ENCODE measurements at regions not wholly inside any gene's neighbourhood (a gene's known extent, or its start where the extent isn't known, plus 50 kb on each side); places are given as distances from the start of the nearest gene placed in this dataset.
"Not testable (repeated sequence)": the region's sequence is repeated elsewhere in the genome, so short reads cannot be mapped to it uniquely, and the experiment has no call there.

- H3K4me1 ChIP-seq (ENCODE audit: control insufficient read depth, insufficient read depth, low read length, poor library complexity, severe bottlenecking); H3K36me3 ChIP-seq (ENCODE audit: control insufficient read depth, insufficient read depth, low read length); H3K27me3 ChIP-seq (replicated peaks; ENCODE audit: control insufficient read depth, insufficient read depth, low read length, poor library complexity, severe bottlenecking); H3K9me3 ChIP-seq (ENCODE audit: control insufficient read depth, low read length); DNase-seq; H3K27ac ChIP-seq (ENCODE audit: insufficient read depth, low read length, poor library complexity, severe bottlenecking); H3K4me3 ChIP-seq (ENCODE audit: insufficient read depth, low read depth, low read length, poor library complexity, severe bottlenecking): not testable (repeated sequence)
These were observed 62.8 kb upstream of the SAMD11 start for GRCh38 chr1:860941-861340.

GRCh38 chr1:861714-862113 lies 62.0 kb upstream of the SAMD11 start:
- Histone ChIP-seq H3K27ac (ENCODE audit: insufficient read depth, low read length, poor library complexity, severe bottlenecking) (no peak overlapping the region), H3K4me1 (ENCODE audit: control insufficient read depth, insufficient read depth, low read length, poor library complexity, severe bottlenecking) (peaks cover 8% of the 10 kb centered on the region), H3K27me3 (replicated peaks; ENCODE audit: control insufficient read depth, insufficient read depth, low read length, poor library complexity, severe bottlenecking) (no peaks in the 10 kb centered on the region), H3K9me3 (ENCODE audit: control insufficient read depth, low read length) (no peaks in the 10 kb centered on the region), H3K4me3 (ENCODE audit: insufficient read depth, low read depth, low read length, poor library complexity, severe bottlenecking) (no peak overlapping the region), H3K36me3 (ENCODE audit: control insufficient read depth, insufficient read depth, low read length) (no peaks in the 10 kb centered on the region)
- no peak for DNase-seq

- H3K27me3 ChIP-seq (replicated peaks; ENCODE audit: control insufficient read depth, insufficient read depth, low read length, poor library complexity, severe bottlenecking); H3K9me3 ChIP-seq (ENCODE audit: control insufficient read depth, low read length); H3K4me3 ChIP-seq (ENCODE audit: insufficient read depth, low read depth, low read length, poor library complexity, severe bottlenecking); H3K36me3 ChIP-seq (ENCODE audit: control insufficient read depth, insufficient read depth, low read length); H3K4me1 ChIP-seq (ENCODE audit: control insufficient read depth, insufficient read depth, low read length, poor library complexity, severe bottlenecking); H3K27ac ChIP-seq (ENCODE audit: insufficient read depth, low read length, poor library complexity, severe bottlenecking); DNase-seq: not testable (repeated sequence)
These were observed 61.1 kb upstream of the SAMD11 start for GRCh38 chr1:862601-863000.

- not testable (repeated sequence) for H3K27ac ChIP-seq (ENCODE audit: insufficient read depth, low read length, poor library complexity, severe bottlenecking)
These were observed 58.1 kb upstream of the SAMD11 start for GRCh38 chr1:865633-866032.

GRCh38 chr1:866095-866494 lies 57.6 kb upstream of the SAMD11 start:
- H3K27ac ChIP-seq (ENCODE audit: insufficient read depth, low read length, poor library complexity, severe bottlenecking) = no peak overlapping the region
- H3K4me3 ChIP-seq (ENCODE audit: insufficient read depth, low read depth, low read length, poor library complexity, severe bottlenecking) = no peak overlapping the region
- H3K4me1 ChIP-seq (ENCODE audit: control insufficient read depth, insufficient read depth, low read length, poor library complexity, severe bottlenecking) = peaks cover 5% of the 10 kb centered on the region
- no peaks in the 10 kb centered on the region for H3K27me3 ChIP-seq (replicated peaks; ENCODE audit: control insufficient read depth, insufficient read depth, low read length, poor library complexity, severe bottlenecking)
- H3K9me3 ChIP-seq (ENCODE audit: control insufficient read depth, low read length) = no peaks in the 10 kb centered on the region
- no peaks in the 10 kb centered on the region for H3K36me3 ChIP-seq (ENCODE audit: control insufficient read depth, insufficient read depth, low read length)
- no peak for DNase-seq

More at GRCh38 chr1:865633-866032, 58.1 kb upstream of the SAMD11 start:
- H3K9me3 ChIP-seq (ENCODE audit: control insufficient read depth, low read length); H3K27me3 ChIP-seq (replicated peaks; ENCODE audit: control insufficient read depth, insufficient read depth, low read length, poor library complexity, severe bottlenecking); H3K36me3 ChIP-seq (ENCODE audit: control insufficient read depth, insufficient read depth, low read length); H3K4me3 ChIP-seq (ENCODE audit: insufficient read depth, low read depth, low read length, poor library complexity, severe bottlenecking); H3K4me1 ChIP-seq (ENCODE audit: control insufficient read depth, insufficient read depth, low read length, poor library complexity, severe bottlenecking); DNase-seq: not testable (repeated sequence)

GRCh38 chr1:866631-867299 lies 57.0 kb upstream of the SAMD11 start:
- not testable (repeated sequence) for H3K36me3 ChIP-seq (ENCODE audit: control insufficient read depth, insufficient read depth, low read length); DNase-seq; H3K4me3 ChIP-seq (ENCODE audit: insufficient read depth, low read depth, low read length, poor library complexity, severe bottlenecking)

GRCh38 chr1:867550-867949 lies 56.2 kb upstream of the SAMD11 start:
- H3K36me3 ChIP-seq (ENCODE audit: control insufficient read depth, insufficient read depth, low read length); H3K27ac ChIP-seq (ENCODE audit: insufficient read depth, low read length, poor library complexity, severe bottlenecking); DNase-seq; H3K4me3 ChIP-seq (ENCODE audit: insufficient read depth, low read depth, low read length, poor library complexity, severe bottlenecking); H3K27me3 ChIP-seq (replicated peaks; ENCODE audit: control insufficient read depth, insufficient read depth, low read length, poor library complexity, severe bottlenecking); H3K9me3 ChIP-seq (ENCODE audit: control insufficient read depth, low read length); H3K4me1 ChIP-seq (ENCODE audit: control insufficient read depth, insufficient read depth, low read length, poor library complexity, severe bottlenecking): not testable (repeated sequence)

More at GRCh38 chr1:866631-867299, 57.0 kb upstream of the SAMD11 start:
- H3K27ac ChIP-seq (ENCODE audit: insufficient read depth, low read length, poor library complexity, severe bottlenecking); H3K27me3 ChIP-seq (replicated peaks; ENCODE audit: control insufficient read depth, insufficient read depth, low read length, poor library complexity, severe bottlenecking); H3K4me1 ChIP-seq (ENCODE audit: control insufficient read depth, insufficient read depth, low read length, poor library complexity, severe bottlenecking); H3K9me3 ChIP-seq (ENCODE audit: control insufficient read depth, low read length): not testable (repeated sequence)

- H3K27me3 ChIP-seq (replicated peaks; ENCODE audit: control insufficient read depth, insufficient read depth, low read length, poor library complexity, severe bottlenecking) = no peaks in the 10 kb centered on the region
- peak; percentile 73 to 79 (median 74) for DNase-seq
- H3K4me3 ChIP-seq (ENCODE audit: insufficient read depth, low read depth, low read length, poor library complexity, severe bottlenecking) = no peak overlapping the region
- H3K36me3 ChIP-seq (ENCODE audit: control insufficient read depth, insufficient read depth, low read length) = no peaks in the 10 kb centered on the region
- H3K27ac ChIP-seq (ENCODE audit: insufficient read depth, low read length, poor library complexity, severe bottlenecking) = no peak overlapping the region
- peaks cover 5% of the 10 kb centered on the region for H3K4me1 ChIP-seq (ENCODE audit: control insufficient read depth, insufficient read depth, low read length, poor library complexity, severe bottlenecking)
- H3K9me3 ChIP-seq (ENCODE audit: control insufficient read depth, low read length) = no peaks in the 10 kb centered on the region
These were observed 54.1 kb upstream of the SAMD11 start for GRCh38 chr1:869499-870244.

Measured in effector memory CD4-positive, alpha-beta T cell (primary cell).